Left ventricle myocardium inferior (tissue), 1 donor: ENCODE measurements at regions not wholly inside any gene's neighbourhood (a gene's known extent, or its start where the extent isn't known, plus 50 kb on each side); places are given as distances from the start of the nearest gene placed in this dataset.

Source experiments
- DNase-seq: peaks from one replicate; pipeline ENCODE4 v3.0.0-alpha.2; 2020
- H3K27ac ChIP-seq: fragments of 200-600 bp; replicated peaks from 2 replicates; pipeline ENCODE4 v1.8.0; 2021
- H3K27me3 ChIP-seq: fragments of 200-600 bp; 2 replicates; pipeline ENCODE4 v1.8.0; 2021; ENCODE audit warnings: low read depth
- H3K36me3 ChIP-seq: fragments of 200-600 bp; 2 replicates; pipeline ENCODE4 v1.8.0; 2021
- H3K4me1 ChIP-seq: fragments of 200-600 bp; 2 replicates; pipeline ENCODE4 v1.8.0; 2021
- H3K4me3 ChIP-seq: fragments of 200-600 bp; 2 replicates; pipeline ENCODE4 v1.8.0; 2021; ENCODE audit warnings: mild to moderate bottlenecking, moderate library complexity
- H3K9me3 ChIP-seq: fragments of 200-600 bp; replicated peaks from 2 replicates; pipeline ENCODE4 v1.8.0; 2021
- intact Hi-C: fragments of 100-400 bp; cut with micrococcal nuclease; formaldehyde crosslinking; loops from one replicate; pipeline ENCODE4 v1.11.0; 2022
- TF ChIP-seq, protein P1 (sequence below): fragments of 200-600 bp; IDR thresholded peaks from 2 replicates; pipeline ENCODE4 v1.8.0; 2021; ENCODE audit warnings: antibody characterized with exemption, mild to moderate bottlenecking, borderline replicate concordance
- donor health status: DM: no; HTN: yes; CAD: no; lungs with severe emphysema.

DNA sequence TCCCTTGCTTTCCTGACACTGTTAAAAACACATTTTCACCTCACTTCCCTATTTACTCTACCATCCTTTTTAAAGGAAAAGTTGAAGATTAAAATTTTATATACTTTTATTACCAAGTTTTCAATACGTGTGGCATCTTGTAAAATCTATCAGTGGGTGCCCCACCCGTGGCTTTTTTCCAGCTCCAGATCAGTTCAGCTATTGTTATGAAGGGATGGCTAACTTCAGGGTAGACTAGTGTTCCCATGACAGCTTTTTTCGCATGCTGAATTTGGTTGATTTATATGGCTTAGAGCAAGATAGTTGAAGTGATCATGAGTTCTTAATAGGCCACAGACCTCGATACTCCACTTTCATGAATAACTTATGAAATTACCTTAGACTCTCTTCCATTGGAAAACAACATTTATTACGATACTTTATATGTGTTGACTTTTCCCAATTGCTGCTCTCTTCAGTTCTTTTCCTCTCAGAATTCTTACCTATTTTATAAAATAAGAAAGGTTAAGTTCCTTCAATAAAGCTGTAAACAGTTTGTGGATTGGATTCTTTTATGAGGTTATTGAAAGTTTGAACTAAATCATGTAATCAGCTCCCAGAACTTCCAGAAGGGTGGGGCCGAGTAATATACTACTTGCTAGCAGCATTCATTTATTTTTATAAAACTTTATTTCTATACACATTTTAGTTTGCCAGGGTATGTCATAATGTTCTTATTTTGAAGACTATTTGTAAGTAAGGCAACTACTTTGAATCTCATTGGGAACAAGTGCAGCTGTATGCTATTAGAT is 680.9 kb downstream of the SATB2 start:
- intact Hi-C loops = no loop called here
- Histone ChIP-seq H3K9me3 (no peaks in the 10 kb centered on the region), H3K36me3 (no peaks in the 10 kb centered on the region), H3K27me3 (no peaks in the 10 kb centered on the region), H3K27ac (no peak overlapping the region), H3K4me3 (no peak overlapping the region), H3K4me1 (no peaks in the 10 kb centered on the region)
- TF ChIP-seq, protein P1, sequence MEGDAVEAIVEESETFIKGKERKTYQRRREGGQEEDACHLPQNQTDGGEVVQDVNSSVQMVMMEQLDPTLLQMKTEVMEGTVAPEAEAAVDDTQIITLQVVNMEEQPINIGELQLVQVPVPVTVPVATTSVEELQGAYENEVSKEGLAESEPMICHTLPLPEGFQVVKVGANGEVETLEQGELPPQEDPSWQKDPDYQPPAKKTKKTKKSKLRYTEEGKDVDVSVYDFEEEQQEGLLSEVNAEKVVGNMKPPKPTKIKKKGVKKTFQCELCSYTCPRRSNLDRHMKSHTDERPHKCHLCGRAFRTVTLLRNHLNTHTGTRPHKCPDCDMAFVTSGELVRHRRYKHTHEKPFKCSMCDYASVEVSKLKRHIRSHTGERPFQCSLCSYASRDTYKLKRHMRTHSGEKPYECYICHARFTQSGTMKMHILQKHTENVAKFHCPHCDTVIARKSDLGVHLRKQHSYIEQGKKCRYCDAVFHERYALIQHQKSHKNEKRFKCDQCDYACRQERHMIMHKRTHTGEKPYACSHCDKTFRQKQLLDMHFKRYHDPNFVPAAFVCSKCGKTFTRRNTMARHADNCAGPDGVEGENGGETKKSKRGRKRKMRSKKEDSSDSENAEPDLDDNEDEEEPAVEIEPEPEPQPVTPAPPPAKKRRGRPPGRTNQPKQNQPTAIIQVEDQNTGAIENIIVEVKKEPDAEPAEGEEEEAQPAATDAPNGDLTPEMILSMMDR = no peak
- DNase-seq = no peak

- no peaks in the 10 kb centered on the region for H3K36me3 ChIP-seq
- no peaks in the 10 kb centered on the region for H3K27me3 ChIP-seq
- intact Hi-C loops = no loop called here
- no peak for DNase-seq
- no peak overlapping the region for H3K4me3 ChIP-seq
- H3K4me1 ChIP-seq = no peaks in the 10 kb centered on the region
- TF ChIP-seq, protein P1 = no peak
- H3K27ac ChIP-seq = no peak overlapping the region
- no peaks in the 10 kb centered on the region for H3K9me3 ChIP-seq
Measured at GRCh38 chr2:198775737-198776136, 682.0 kb downstream of the SATB2 start.

- H3K27ac ChIP-seq = no peak overlapping the region
- no peaks in the 10 kb centered on the region for H3K4me1 ChIP-seq
- H3K27me3 ChIP-seq = no peaks in the 10 kb centered on the region
- H3K36me3 ChIP-seq = no peaks in the 10 kb centered on the region
- no peaks in the 10 kb centered on the region for H3K9me3 ChIP-seq
- TF ChIP-seq, protein P1 = no peak
- H3K4me3 ChIP-seq = no peak overlapping the region
- intact Hi-C loops = no loop called here
- DNase-seq = no peak
Measured at GRCh38 chr2:198774576-198774975, 683.2 kb downstream of the SATB2 start.

- Histone ChIP-seq H3K27ac (no peak overlapping the region), H3K27me3 (no peaks in the 10 kb centered on the region), H3K4me3 (no peak overlapping the region), H3K36me3 (no peaks in the 10 kb centered on the region), H3K9me3 (no peaks in the 10 kb centered on the region), H3K4me1 (no peaks in the 10 kb centered on the region)
- intact Hi-C loops = no loop called here
- TF ChIP-seq, protein P1 = no peak
- no peak for DNase-seq
Measured at GRCh38 chr2:198767694-198768093, 690.0 kb downstream of the SATB2 start.

DNA sequence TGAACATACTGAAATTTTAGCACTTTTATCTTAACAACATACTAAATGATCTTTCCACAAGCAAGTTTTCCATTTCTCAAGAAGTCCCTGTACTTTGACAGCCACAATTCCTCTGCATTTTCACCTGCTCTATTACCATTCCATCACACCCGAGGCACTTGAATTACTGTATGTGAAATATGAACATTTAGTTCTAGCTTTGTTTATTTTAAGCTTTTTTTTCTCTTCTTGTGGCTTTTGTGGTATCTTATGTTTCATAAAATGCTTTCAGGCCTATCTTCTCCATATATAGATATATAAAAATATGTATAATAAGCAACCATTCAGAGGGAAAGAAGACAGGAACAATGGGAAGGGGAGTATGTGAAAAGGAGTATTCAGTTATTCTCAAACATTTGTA is 693.9 kb downstream of the SATB2 start:
- Histone ChIP-seq H3K27me3 (no peaks in the 10 kb centered on the region), H3K9me3 (no peaks in the 10 kb centered on the region), H3K27ac (no peak overlapping the region), H3K4me1 (no peaks in the 10 kb centered on the region), H3K4me3 (no peak overlapping the region), H3K36me3 (no peaks in the 10 kb centered on the region)
- intact Hi-C loops = no loop called here
- DNase-seq = no peak
- TF ChIP-seq, protein P1 = no peak
